SK-N-MC (cell line): ENCODE measurements at regions not wholly inside any gene's neighbourhood (a gene's known extent, or its start where the extent isn't known, plus 50 kb on each side); places are given as distances from the start of the nearest gene placed in this dataset.
"Not testable (repeated sequence)": the region's sequence is repeated elsewhere in the genome, so short reads cannot be mapped to it uniquely, and the experiment has no call there.

Source experiments
- EZH2 ChIP-seq: fragments of 200-600 bp; sonication (generic); IDR thresholded peaks from one replicate; pipeline ENCODE4 v1.6.1; 2017; ENCODE audit warnings: antibody characterized with exemption
- POLR2AphosphoS5 ChIP-seq: IDR thresholded peaks from 2 replicates; pipeline ENCODE4 v1.6.1; 2012; ENCODE audit warnings: mild to moderate bottlenecking, low read depth, low read length, borderline replicate concordance

DNA sequence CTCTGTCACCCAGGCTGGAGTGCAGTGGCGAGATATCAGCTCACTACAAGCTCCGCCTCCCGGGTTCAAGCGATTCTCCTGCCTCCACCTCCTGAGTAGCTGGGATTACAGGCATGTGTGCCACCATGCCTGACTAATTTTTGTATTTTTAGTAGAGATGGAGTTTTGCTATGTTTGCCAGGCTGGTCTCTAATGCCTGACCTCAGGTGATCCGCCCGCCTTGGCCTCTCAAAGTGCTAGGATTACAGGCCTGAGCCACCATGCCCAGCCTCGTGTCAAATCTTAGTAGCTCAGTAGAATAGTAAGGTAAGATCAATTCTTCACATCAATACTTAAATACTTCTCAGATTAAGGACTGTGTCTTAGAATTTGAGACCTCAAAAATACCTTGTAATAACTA lies 112.5 kb upstream of the PNPLA4 start:
- TF ChIP-seq EZH2, POLR2AphosphoS5: not testable (repeated sequence)
